HepG2 (cell line): ENCODE measurements at regions not wholly inside any gene's neighbourhood (a gene's known extent, or its start where the extent isn't known, plus 50 kb on each side); places are given as distances from the start of the nearest gene placed in this dataset.

Source experiments
- CTCF ChIP-seq: sonication (generic); formaldehyde crosslinking; IDR thresholded peaks from 2 replicates; pipeline ENCODE4 v1.5.0; 2020; ENCODE audit warnings: mild to moderate bottlenecking, missing genetic modification reagents, moderate library complexity
- EZH2 ChIP-seq: conservative IDR thresholded peaks from 2 replicates; pipeline ENCODE4 v1.6.1; 2012; ENCODE audit warnings: mild to moderate bottlenecking, low read depth, low read length, moderate library complexity
- FOXM1 ChIP-seq: sonication (generic); formaldehyde crosslinking; IDR thresholded peaks from 2 replicates; pipeline ENCODE4 v1.5.0; 2020; ENCODE audit warnings: missing genetic modification reagents
- GATAD2A ChIP-seq: IDR thresholded peaks from 2 replicates; pipeline ENCODE4 v1.6.1; 2016
- HMG20A ChIP-seq: IDR thresholded peaks from 2 replicates; pipeline ENCODE4 v1.6.1; 2016; ENCODE audit warnings: borderline replicate concordance
- MYNN ChIP-seq: sonication (generic); formaldehyde crosslinking; IDR thresholded peaks from 2 replicates; pipeline ENCODE4 v1.4.0; 2020; ENCODE audit warnings: mild to moderate bottlenecking, low read depth, missing genetic modification reagents
- PLRG1 ChIP-seq: fragments of 450-650 bp; conservative IDR thresholded peaks from 2 replicates; pipeline ENCODE4 v1.6.1; 2016
- RCOR2 ChIP-seq: IDR thresholded peaks from 2 replicates; pipeline ENCODE4 v1.6.1; 2016; ENCODE audit warnings: missing biosample characterization, missing genetic modification reagents
- RNF219 ChIP-seq: sonication (generic); formaldehyde crosslinking; IDR thresholded peaks from 2 replicates; pipeline ENCODE4 v1.5.0; 2020; ENCODE audit warnings: mild to moderate bottlenecking, missing genetic modification reagents
- TAF1 ChIP-seq: sonication (generic); formaldehyde crosslinking; IDR thresholded peaks from 2 replicates; pipeline ENCODE4 v1.4.0; 2020; ENCODE audit warnings: missing genetic modification reagents
- ZBTB21 ChIP-seq: sonication (generic); formaldehyde crosslinking; IDR thresholded peaks from 2 replicates; pipeline ENCODE4 v1.4.0; 2020; ENCODE audit warnings: missing genetic modification reagents
- ZNF275 ChIP-seq: sonication (generic); formaldehyde crosslinking; IDR thresholded peaks from 2 replicates; pipeline ENCODE4 v1.8.0; 2022; ENCODE audit warnings: missing genetic modification reagents, mild to moderate bottlenecking, inconsistent platforms, borderline replicate concordance
- TF ChIP-seq, protein P1 (sequence below): sonication (generic); formaldehyde crosslinking; IDR thresholded peaks from 2 replicates; pipeline ENCODE4 v1.4.0; 2020; ENCODE audit warnings: missing genetic modification reagents

DNA sequence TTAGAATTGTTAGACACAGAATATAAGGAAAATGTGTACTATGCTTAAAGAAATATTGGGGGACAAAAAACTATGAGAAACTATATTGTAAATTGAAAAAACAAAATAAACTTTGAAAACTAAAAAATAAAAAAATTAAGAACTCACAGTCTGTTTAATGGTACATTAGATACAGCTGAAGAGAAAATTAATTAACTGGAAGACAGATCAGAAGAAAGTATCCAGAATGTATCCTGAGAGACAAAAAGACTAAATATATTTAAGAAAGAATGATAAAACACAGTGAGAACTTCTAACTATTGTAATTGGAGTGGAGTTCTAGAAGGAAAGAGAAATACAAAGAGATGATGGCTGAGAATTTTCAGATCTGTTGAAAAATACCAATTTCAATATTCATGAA lies 57.6 kb upstream of the SH3PXD2B start:
- TF ChIP-seq GATAD2A (CRISPR knock-in tag) (no peak), ZNF275 (no peak), RNF219 (CRISPR knock-in tag) (no peak), HMG20A (CRISPR knock-in tag) (no peak), EZH2 (no peak), FOXM1 (CRISPR knock-in tag) (no peak), MYNN (CRISPR knock-in tag) (no peak), ZBTB21 (CRISPR knock-in tag) (no peak), RCOR2 (no peak), PLRG1 (no peak), TAF1 (no peak), CTCF (CRISPR knock-in tag) (no peak)
- TF ChIP-seq, protein P1, sequence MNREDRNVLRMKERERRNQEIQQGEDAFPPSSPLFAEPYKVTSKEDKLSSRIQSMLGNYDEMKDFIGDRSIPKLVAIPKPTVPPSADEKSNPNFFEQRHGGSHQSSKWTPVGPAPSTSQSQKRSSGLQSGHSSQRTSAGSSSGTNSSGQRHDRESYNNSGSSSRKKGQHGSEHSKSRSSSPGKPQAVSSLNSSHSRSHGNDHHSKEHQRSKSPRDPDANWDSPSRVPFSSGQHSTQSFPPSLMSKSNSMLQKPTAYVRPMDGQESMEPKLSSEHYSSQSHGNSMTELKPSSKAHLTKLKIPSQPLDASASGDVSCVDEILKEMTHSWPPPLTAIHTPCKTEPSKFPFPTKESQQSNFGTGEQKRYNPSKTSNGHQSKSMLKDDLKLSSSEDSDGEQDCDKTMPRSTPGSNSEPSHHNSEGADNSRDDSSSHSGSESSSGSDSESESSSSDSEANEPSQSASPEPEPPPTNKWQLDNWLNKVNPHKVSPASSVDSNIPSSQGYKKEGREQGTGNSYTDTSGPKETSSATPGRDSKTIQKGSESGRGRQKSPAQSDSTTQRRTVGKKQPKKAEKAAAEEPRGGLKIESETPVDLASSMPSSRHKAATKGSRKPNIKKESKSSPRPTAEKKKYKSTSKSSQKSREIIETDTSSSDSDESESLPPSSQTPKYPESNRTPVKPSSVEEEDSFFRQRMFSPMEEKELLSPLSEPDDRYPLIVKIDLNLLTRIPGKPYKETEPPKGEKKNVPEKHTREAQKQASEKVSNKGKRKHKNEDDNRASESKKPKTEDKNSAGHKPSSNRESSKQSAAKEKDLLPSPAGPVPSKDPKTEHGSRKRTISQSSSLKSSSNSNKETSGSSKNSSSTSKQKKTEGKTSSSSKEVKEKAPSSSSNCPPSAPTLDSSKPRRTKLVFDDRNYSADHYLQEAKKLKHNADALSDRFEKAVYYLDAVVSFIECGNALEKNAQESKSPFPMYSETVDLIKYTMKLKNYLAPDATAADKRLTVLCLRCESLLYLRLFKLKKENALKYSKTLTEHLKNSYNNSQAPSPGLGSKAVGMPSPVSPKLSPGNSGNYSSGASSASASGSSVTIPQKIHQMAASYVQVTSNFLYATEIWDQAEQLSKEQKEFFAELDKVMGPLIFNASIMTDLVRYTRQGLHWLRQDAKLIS (CRISPR knock-in tag), result no peak
